Ureter (tissue), 1 donor: ENCODE measurements at regions not wholly inside any gene's neighbourhood (a gene's known extent, or its start where the extent isn't known, plus 50 kb on each side); places are given as distances from the start of the nearest gene placed in this dataset.

ENCODE experiments used
- DNase-seq: peaks from one replicate; pipeline ENCODE4 v3.0.0-alpha.2; 2020; ENCODE audit warnings: low spot score
- donor health status: DM: yes; HTN: yes; CAD: no.

- no peak for DNase-seq
Measured at GRCh38 chr20:40807821-40808170, 118.8 kb upstream of the MAFB start.

- DNase-seq = no peak
Measured at GRCh38 chr20:40808936-40809335, 119.9 kb upstream of the MAFB start.

GRCh38 chr20:40809361-40809760 is 120.3 kb upstream of the MAFB start:
- DNase-seq = no peak

GRCh38 chr20:40810332-40811000 is 121.4 kb upstream of the MAFB start:
- no peak for DNase-seq

- no peak for DNase-seq
Measured at GRCh38 chr20:40811004-40811403, 122.0 kb upstream of the MAFB start.

- no peak for DNase-seq
Measured at GRCh38 chr20:40811660-40812414, 122.8 kb upstream of the MAFB start.

- no peak for DNase-seq
Measured at GRCh38 chr20:40812415-40812925, 123.4 kb upstream of the MAFB start.

- no peak for DNase-seq
Measured at GRCh38 chr20:40813029-40813431, 124.0 kb upstream of the MAFB start.

GRCh38 chr20:40813708-40814630 is 124.9 kb upstream of the MAFB start:
- no peak for DNase-seq

- DNase-seq = no peak
Measured at GRCh38 chr20:40814631-40814960, 125.6 kb upstream of the MAFB start.

GRCh38 chr20:40815156-40816038 is 126.4 kb upstream of the MAFB start:
- no peak for DNase-seq

GRCh38 chr20:40816039-40816352 is 127.0 kb upstream of the MAFB start:
- no peak for DNase-seq

- DNase-seq = no peak
Measured at GRCh38 chr20:40821429-40821828, 132.4 kb upstream of the MAFB start.

- DNase-seq = no peak
Measured at GRCh38 chr20:40826699-40827098, 137.7 kb upstream of the MAFB start.

- no peak for DNase-seq
Measured at GRCh38 chr20:40835321-40835720, 146.3 kb upstream of the MAFB start.

- no peak for DNase-seq
Measured at GRCh38 chr20:40838509-40838908, 149.5 kb upstream of the MAFB start.

- no peak for DNase-seq
Measured at GRCh38 chr20:40843251-40843650, 154.2 kb upstream of the MAFB start.

- no peak for DNase-seq
Measured at GRCh38 chr20:40844332-40844731, 155.3 kb upstream of the MAFB start.

- DNase-seq = no peak
Measured at GRCh38 chr20:40848096-40848495, 159.1 kb upstream of the MAFB start.

- no peak for DNase-seq
Measured at GRCh38 chr20:40848526-40848925, 159.5 kb upstream of the MAFB start.

GRCh38 chr20:40849456-40849855 is 160.4 kb upstream of the MAFB start:
- no peak for DNase-seq

- no peak for DNase-seq
Measured at GRCh38 chr20:40851051-40851450, 162.0 kb upstream of the MAFB start.
